Neural crest cell (in vitro differentiated cells): ENCODE measurements at regions not wholly inside any gene's neighbourhood (a gene's known extent, or its start where the extent isn't known, plus 50 kb on each side); places are given as distances from the start of the nearest gene placed in this dataset.

Experiments used
- DNase-seq: peaks from one replicate; pipeline ENCODE4 v3.0.0; 2021; ENCODE audit warnings: low read depth, mixed read lengths, low spot score
- H3K27ac Mint-ChIP-seq: one replicate; pipeline ENCODE4 v1.8.0; 2021; ENCODE audit warnings: mild to moderate bottlenecking, mixed read lengths; ENCODE audit not compliant: unreplicated experiment
- H3K27me3 Mint-ChIP-seq: 2 replicates; pipeline ENCODE4 v1.8.0; 2021; ENCODE audit warnings: low read depth, mild to moderate bottlenecking, mixed read lengths
- H3K36me3 Mint-ChIP-seq: 2 replicates; pipeline ENCODE4 v1.8.0; 2021; ENCODE audit warnings: low read depth, mild to moderate bottlenecking, mixed read lengths
- H3K4me1 Mint-ChIP-seq: 2 replicates; pipeline ENCODE4 v1.8.0; 2021; ENCODE audit warnings: mixed read lengths
- H3K4me3 Mint-ChIP-seq: one replicate; pipeline ENCODE4 v1.8.0; 2021; ENCODE audit warnings: mild to moderate bottlenecking, mixed read lengths
- H3K9me3 Mint-ChIP-seq: 2 replicates; pipeline ENCODE4 v1.8.0; 2021; ENCODE audit warnings: mixed read lengths
- TF ChIP-seq, protein P1 (sequence below): fragments of 200-600 bp; sonication (generic); conservative IDR thresholded peaks from 2 replicates; pipeline ENCODE4 v1.5.0; 2021; ENCODE audit warnings: antibody characterized with exemption, mild to moderate bottlenecking

DNA sequence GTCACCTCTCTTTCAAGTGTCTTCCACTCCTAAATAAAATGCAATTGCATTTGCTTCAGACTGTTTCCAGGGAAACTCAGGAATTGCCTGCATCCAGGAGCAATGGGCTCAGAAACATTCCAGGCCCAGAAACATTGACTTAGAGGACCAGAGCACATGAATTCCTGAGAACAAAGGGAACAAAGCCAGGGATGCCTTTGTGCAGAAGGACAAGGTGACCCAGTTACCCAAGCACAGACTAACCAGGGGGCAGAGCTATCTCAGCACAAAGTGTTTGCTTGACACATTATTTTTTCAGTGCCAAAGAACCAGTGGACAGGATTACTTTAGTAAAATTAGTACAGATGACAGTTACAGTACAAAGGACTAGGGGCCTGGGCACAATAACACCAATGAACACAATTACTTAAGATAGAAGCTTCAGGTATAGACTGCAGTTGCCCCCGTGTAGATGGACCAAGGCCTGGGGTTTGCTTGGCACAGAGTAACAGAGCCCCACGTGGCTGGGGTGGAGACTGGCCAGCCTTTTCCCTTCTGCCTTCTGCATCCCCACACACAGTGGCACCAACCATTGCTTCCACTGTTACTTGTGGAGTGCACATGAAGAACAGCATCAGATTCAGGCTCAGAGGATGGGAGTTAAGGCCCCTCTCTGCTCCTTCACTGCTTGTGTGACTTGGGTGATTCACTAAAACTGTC lies 500.8 kb downstream of the INSC start:
- H3K27me3 Mint-ChIP-seq = no peaks in the 10 kb centered on the region
- no peaks in the 10 kb centered on the region for H3K36me3 Mint-ChIP-seq
- TF ChIP-seq, protein P1, sequence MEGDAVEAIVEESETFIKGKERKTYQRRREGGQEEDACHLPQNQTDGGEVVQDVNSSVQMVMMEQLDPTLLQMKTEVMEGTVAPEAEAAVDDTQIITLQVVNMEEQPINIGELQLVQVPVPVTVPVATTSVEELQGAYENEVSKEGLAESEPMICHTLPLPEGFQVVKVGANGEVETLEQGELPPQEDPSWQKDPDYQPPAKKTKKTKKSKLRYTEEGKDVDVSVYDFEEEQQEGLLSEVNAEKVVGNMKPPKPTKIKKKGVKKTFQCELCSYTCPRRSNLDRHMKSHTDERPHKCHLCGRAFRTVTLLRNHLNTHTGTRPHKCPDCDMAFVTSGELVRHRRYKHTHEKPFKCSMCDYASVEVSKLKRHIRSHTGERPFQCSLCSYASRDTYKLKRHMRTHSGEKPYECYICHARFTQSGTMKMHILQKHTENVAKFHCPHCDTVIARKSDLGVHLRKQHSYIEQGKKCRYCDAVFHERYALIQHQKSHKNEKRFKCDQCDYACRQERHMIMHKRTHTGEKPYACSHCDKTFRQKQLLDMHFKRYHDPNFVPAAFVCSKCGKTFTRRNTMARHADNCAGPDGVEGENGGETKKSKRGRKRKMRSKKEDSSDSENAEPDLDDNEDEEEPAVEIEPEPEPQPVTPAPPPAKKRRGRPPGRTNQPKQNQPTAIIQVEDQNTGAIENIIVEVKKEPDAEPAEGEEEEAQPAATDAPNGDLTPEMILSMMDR = no peak
- H3K4me3 Mint-ChIP-seq = no peak overlapping the region
- no peak overlapping the region for H3K27ac Mint-ChIP-seq
- no peaks in the 10 kb centered on the region for H3K9me3 Mint-ChIP-seq
- DNase-seq = no peak
- peaks cover 7% of the 10 kb centered on the region for H3K4me1 Mint-ChIP-seq

DNA sequence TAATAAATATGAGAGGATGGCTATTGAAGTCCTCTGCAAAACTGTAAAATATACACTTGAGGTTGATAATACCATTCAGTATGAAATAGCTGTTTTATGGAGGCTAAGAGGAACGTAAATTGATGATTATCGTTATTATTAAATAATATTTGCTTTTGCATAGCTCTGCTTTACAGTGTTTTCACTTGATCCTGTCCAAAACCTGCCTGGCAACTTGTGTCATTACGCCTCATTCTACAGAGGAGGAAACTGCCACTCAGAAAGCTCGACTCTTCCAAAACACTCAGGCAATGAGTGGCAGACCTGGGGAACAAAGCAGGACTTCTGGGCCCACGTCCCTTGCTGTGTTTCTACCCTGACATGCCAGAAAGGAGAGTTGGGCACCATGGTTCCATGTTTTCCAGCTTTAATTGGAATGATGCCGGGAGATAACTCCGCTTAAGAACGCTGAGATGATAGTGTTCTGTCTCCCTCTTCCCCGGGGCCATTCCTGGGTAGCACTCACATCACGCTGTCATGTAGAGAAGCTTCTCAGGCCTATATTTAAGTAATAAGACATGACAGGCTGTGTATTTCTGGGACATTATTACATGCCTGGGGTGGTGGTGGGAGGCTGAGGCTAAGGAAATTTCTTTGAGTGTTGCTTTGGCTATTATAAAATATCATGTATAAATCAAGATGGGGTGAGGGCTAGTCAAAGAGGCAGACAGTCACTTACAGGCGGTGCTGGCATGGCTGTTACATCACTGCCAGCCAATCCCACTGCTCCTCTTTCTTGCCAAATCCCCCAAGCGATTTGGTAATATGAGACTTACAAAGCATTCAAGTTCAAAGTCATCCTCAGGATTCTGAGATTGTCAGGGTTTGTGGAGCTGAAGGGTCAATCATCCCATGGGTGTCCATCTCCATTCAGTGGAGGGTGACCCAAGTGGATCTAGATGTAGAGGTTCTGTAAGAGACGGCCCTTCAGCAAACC lies 501.7 kb downstream of the INSC start:
- TF ChIP-seq, protein P1 = no peak
- Mint-ChIP-seq H3K4me3 (no peak overlapping the region), H3K27ac (no peak overlapping the region), H3K27me3 (no peaks in the 10 kb centered on the region), H3K9me3 (no peaks in the 10 kb centered on the region), H3K4me1 (peaks cover 7% of the 10 kb centered on the region), H3K36me3 (no peaks in the 10 kb centered on the region)
- DNase-seq = no peak

DNA sequence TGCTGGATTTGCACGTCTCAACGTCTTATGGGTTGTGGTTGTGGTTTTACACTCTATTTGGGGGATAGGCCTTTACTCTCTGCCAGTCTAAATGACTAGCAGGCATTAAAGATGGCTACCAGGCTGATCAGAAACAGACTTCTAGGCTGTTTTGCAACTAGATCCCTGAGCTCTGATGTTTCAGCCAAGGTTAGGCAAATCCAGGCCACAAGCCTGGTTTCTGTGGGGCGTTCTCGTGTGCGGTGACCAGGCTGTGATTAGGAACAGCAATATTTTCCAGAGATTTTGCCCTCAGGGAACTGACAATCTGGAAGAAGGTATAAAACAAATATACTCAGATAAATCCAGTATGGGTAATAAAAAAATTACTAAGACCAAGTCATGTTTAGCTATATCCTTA lies 502.4 kb downstream of the INSC start:
- no peak for DNase-seq
- no peaks in the 10 kb centered on the region for H3K36me3 Mint-ChIP-seq
- no peaks in the 10 kb centered on the region for H3K27me3 Mint-ChIP-seq
- H3K4me3 Mint-ChIP-seq = no peak overlapping the region
- peaks cover 7% of the 10 kb centered on the region for H3K4me1 Mint-ChIP-seq
- no peak overlapping the region for H3K27ac Mint-ChIP-seq
- TF ChIP-seq, protein P1 = no peak
- no peaks in the 10 kb centered on the region for H3K9me3 Mint-ChIP-seq

DNA sequence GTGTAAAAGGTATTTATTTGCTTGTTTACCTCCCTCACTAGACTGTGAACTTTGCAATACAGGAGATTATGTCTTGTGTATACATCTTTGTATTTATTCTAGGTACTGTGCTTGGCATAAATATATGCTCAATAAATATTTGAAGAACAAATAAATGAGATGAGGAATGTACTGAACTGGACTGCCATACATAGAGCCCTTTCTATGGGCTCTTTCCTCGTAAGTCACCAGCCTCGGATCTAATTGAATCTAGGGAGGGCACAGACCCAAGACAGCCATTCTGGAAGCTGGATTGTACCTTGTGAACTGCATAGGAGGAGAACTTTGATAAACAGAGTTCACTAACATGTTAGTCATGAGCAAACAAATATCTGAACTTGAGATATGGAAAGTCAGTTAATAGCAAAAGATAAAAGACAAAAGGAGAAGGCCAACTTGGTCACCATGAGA lies 503.9 kb downstream of the INSC start:
- no peak for DNase-seq
- H3K4me3 Mint-ChIP-seq = no peak overlapping the region
- H3K9me3 Mint-ChIP-seq = no peaks in the 10 kb centered on the region
- TF ChIP-seq, protein P1 = no peak
- H3K27me3 Mint-ChIP-seq = no peaks in the 10 kb centered on the region
- no peak overlapping the region for H3K27ac Mint-ChIP-seq
- H3K4me1 Mint-ChIP-seq = peaks cover 7% of the 10 kb centered on the region
- no peaks in the 10 kb centered on the region for H3K36me3 Mint-ChIP-seq

DNA sequence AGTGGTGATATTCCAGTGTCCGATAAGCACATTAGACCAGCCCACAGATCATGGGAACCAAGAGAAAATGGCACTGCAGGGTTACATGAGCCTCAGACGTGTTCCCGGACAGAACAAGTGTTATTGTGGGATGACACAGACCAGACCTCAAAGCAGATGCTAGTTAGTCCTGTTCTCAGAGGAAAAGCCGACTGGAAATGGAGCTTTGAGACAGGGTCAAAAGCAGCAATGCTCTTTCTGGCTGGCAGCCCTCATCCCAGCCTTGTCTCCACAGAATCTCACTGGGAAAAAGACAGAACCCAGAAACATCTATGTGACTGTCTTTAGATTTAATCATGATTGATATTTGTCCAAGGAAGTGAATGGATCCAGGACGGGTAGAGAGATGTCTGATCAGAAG lies 506.8 kb downstream of the INSC start:
- H3K4me1 Mint-ChIP-seq = no peaks in the 10 kb centered on the region
- H3K27ac Mint-ChIP-seq = no peak overlapping the region
- TF ChIP-seq, protein P1 = no peak
- DNase-seq = no peak
- no peaks in the 10 kb centered on the region for H3K36me3 Mint-ChIP-seq
- no peaks in the 10 kb centered on the region for H3K27me3 Mint-ChIP-seq
- no peaks in the 10 kb centered on the region for H3K9me3 Mint-ChIP-seq
- no peak overlapping the region for H3K4me3 Mint-ChIP-seq
